Stimulated activated CD8-positive, alpha-beta memory T cell treated with anti-CD3 and anti-CD28 coated beads, Interleukin-15, amount 100 ng/mL, for 4 hours (primary cell): ENCODE measurements at regions not wholly inside any gene's neighbourhood (a gene's known extent, or its start where the extent isn't known, plus 50 kb on each side); places are given as distances from the start of the nearest gene placed in this dataset.

Experiments
- DNase-seq, 2 donors: peaks; one replicate each; pipeline ENCODE4 v3.0.0-alpha.2; 2020; ENCODE audit warnings: low read depth in 2 of 2

- no peak for DNase-seq
These were observed 107.6 kb upstream of the PRSS58 start for GRCh38 chr7:142365410-142365842.

GRCh38 chr7:142364551-142364950 lies 106.7 kb upstream of the PRSS58 start:
- no peak for DNase-seq

GRCh38 chr7:142362349-142362748 lies 104.5 kb upstream of the PRSS58 start:
- DNase-seq = no peak

- DNase-seq = no peak
These were observed 101.9 kb upstream of the PRSS58 start for GRCh38 chr7:142359694-142360279.

GRCh38 chr7:142357953-142358520 lies 100.2 kb upstream of the PRSS58 start:
- no peak for DNase-seq

GRCh38 chr7:142356166-142356565 lies 98.3 kb upstream of the PRSS58 start:
- DNase-seq = no peak

- DNase-seq = no peak
These were observed 97.5 kb upstream of the PRSS58 start for GRCh38 chr7:142355328-142355727.

- DNase-seq = no peak
These were observed 95.5 kb upstream of the PRSS58 start for GRCh38 chr7:142353147-142354060.

- no peak for DNase-seq
These were observed 94.7 kb upstream of the PRSS58 start for GRCh38 chr7:142352543-142352942.

- no peak for DNase-seq
These were observed 93.3 kb upstream of the PRSS58 start for GRCh38 chr7:142351145-142351544.

GRCh38 chr7:142349670-142350405 lies 92.0 kb upstream of the PRSS58 start:
- no peak for DNase-seq

GRCh38 chr7:142348921-142349405 lies 91.1 kb upstream of the PRSS58 start:
- DNase-seq = no peak

GRCh38 chr7:142348100-142348499 lies 90.2 kb upstream of the PRSS58 start:
- no peak for DNase-seq

- DNase-seq = no peak
These were observed 89.2 kb upstream of the PRSS58 start for GRCh38 chr7:142347091-142347490.

- DNase-seq = no peak
These were observed 88.0 kb upstream of the PRSS58 start for GRCh38 chr7:142345811-142346210.

GRCh38 chr7:142338633-142339501 lies 81.0 kb upstream of the PRSS58 start:
- DNase-seq = no peak

- DNase-seq = no peak
These were observed 79.5 kb upstream of the PRSS58 start for GRCh38 chr7:142337054-142338001.

GRCh38 chr7:142334806-142335205 lies 76.9 kb upstream of the PRSS58 start:
- DNase-seq = no peak

GRCh38 chr7:142334236-142334635 lies 76.4 kb upstream of the PRSS58 start:
- DNase-seq = no peak

GRCh38 chr7:142332421-142332820 lies 74.6 kb upstream of the PRSS58 start:
- no peak for DNase-seq
